Activated CD4-positive, alpha-beta T cell treated with anti-CD3 and anti-CD28 coated beads, Interleukin-2, amount 10 ng/mL, durations not matched to agents 24 days and 14 days (primary cell): ENCODE measurements at regions not wholly inside any gene's neighbourhood (a gene's known extent, or its start where the extent isn't known, plus 50 kb on each side); places are given as distances from the start of the nearest gene placed in this dataset.

Experiments
- DNase-seq: peaks from one replicate; pipeline ENCODE4 v3.0.0; 2022
- H3K27ac Mint-ChIP-seq: one replicate; pipeline ENCODE4 v1.8.0; 2022; ENCODE audit warnings: mild to moderate bottlenecking, mixed read lengths
- H3K27me3 Mint-ChIP-seq: one replicate; pipeline ENCODE4 v1.8.0; 2022; ENCODE audit warnings: mixed read lengths
- H3K36me3 Mint-ChIP-seq: one replicate; pipeline ENCODE4 v1.8.0; 2022; ENCODE audit warnings: low read depth, mild to moderate bottlenecking, mixed read lengths
- H3K4me1 Mint-ChIP-seq: one replicate; pipeline ENCODE4 v1.8.0; 2021; ENCODE audit warnings: mixed read lengths
- H3K4me3 Mint-ChIP-seq: one replicate; pipeline ENCODE4 v1.8.0; 2022; ENCODE audit warnings: mild to moderate bottlenecking, moderate library complexity, mixed read lengths
- H3K9me3 Mint-ChIP-seq: one replicate; pipeline ENCODE4 v1.8.0; 2021; ENCODE audit warnings: mixed read lengths
- intact Hi-C: fragments of 100-400 bp; cut with micrococcal nuclease; formaldehyde crosslinking; loops from one replicate; pipeline ENCODE4 v1.15.1; 2023

DNA sequence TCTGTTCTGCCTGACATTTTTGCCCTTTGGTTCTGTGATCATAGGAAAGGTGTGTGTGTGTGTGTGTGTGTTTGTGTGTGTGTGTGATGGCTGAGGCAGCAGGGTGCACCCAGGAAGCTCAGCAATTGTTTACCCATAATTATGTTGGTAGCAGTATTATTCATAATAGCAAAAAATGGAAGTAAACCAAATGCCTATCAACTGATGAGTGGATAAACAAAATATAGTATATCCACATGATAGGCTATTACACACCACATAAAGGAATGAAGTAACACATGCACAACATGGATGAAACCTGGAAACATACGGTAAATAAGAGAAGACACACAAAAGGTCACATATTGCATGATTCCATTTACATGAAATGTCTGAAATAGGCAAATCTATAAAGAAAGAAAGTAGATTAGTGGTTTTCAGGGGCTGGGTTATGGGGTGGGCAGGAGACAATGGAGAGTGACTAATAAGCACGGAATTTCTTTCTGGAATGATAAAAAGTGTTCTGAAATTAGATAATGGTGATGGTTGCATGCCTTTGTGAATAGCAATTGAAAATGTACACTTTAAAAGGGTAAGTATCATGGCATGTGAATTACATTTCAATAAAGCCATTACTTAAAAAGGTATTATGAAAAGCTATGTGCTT is 167.2 kb downstream of the POLR2M start:
- Mint-ChIP-seq H3K36me3 (peaks cover 2% of the 10 kb centered on the region), H3K27ac (no peak overlapping the region), H3K4me1 (peaks cover 5% of the 10 kb centered on the region), H3K27me3 (peaks cover 58% of the 10 kb centered on the region), H3K4me3 (no peak overlapping the region), H3K9me3 (peaks cover 10% of the 10 kb centered on the region)
- DNase-seq = no peak
- intact Hi-C loops = no loop called here

GRCh38 chr15:57875347-57875746 is 168.8 kb downstream of the POLR2M start:
- peaks cover 50% of the 10 kb centered on the region for H3K27me3 Mint-ChIP-seq
- intact Hi-C loops = no loop called here
- H3K27ac Mint-ChIP-seq = no peak overlapping the region
- no peak for DNase-seq
- peaks cover 3% of the 10 kb centered on the region for H3K4me1 Mint-ChIP-seq
- no peak overlapping the region for H3K4me3 Mint-ChIP-seq
- H3K9me3 Mint-ChIP-seq = peaks cover 10% of the 10 kb centered on the region
- H3K36me3 Mint-ChIP-seq = peaks cover 2% of the 10 kb centered on the region

DNA sequence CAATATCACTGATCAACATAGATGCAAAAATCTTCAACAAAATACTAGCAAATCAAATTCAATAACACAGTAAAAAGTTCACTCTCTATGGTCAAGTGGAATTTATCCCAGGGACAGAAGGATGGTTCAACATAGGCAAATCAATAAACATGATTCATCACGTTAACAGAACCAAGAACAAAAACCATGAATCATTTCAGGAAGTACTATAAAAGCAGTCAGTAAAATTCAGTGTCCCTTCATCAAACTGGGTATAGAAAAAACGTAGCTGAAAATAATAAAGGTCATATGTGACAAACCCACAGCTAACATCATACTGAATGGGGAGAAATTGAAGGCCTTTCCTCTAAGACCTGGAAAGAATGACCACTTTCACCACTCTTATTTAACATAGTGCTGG is 172.1 kb downstream of the POLR2M start:
- DNase-seq = no peak
- Mint-ChIP-seq H3K27ac (no peak overlapping the region), H3K9me3 (peaks cover 10% of the 10 kb centered on the region), H3K27me3 (peaks cover 24% of the 10 kb centered on the region), H3K4me1 (peaks cover 3% of the 10 kb centered on the region), H3K36me3 (peaks cover 2% of the 10 kb centered on the region), H3K4me3 (no peak overlapping the region)
- intact Hi-C loops = no loop called here

DNA sequence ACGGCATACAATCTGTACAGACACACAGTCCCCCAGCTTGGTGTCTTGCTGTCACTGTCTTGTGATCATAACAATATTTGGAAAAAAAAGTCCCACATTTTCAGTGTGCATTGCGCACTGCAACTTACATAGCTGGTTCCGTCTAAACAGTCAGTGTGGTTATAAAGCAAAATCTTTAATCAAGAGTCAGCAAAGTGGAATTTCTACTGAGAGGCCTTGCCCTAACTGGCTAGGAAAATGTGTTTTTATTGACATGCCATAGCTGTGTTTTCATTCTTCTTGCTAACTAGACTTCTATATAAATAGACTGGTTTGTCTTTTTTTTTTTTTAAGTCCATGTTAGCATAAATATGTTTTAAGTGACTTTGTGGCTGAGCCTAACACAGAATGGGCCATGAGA is 174.8 kb downstream of the POLR2M start:
- Mint-ChIP-seq H3K4me1 (peaks cover 3% of the 10 kb centered on the region), H3K27ac (no peak overlapping the region), H3K36me3 (no peaks in the 10 kb centered on the region), H3K27me3 (peaks cover 29% of the 10 kb centered on the region), H3K9me3 (no peaks in the 10 kb centered on the region), H3K4me3 (no peak overlapping the region)
- no peak for DNase-seq
- intact Hi-C loops = no loop called here

DNA sequence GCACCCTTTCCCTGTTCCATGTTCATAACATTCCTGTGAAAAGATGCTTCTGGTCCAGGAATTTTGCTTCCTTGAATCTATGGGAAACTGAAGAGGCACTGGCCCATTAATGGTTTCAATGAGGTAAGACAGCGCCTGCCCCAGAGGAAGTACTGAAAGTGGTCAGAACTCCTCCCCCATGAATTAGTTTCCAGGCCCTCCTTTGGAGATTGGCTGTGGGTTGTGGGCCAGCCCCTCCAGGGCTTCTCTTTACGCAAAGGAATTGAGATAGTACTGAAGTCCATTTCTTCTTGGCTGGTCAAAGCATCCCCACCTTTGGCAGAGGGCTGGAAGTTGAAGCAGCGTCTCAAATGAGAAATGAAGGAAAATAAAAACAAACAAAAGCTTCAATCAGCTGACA is 175.5 kb downstream of the POLR2M start:
- no peak overlapping the region for H3K27ac Mint-ChIP-seq
- peaks cover 27% of the 10 kb centered on the region for H3K27me3 Mint-ChIP-seq
- intact Hi-C loops = no loop called here
- H3K36me3 Mint-ChIP-seq = no peaks in the 10 kb centered on the region
- H3K4me1 Mint-ChIP-seq = peaks cover 3% of the 10 kb centered on the region
- DNase-seq = no peak
- no peak overlapping the region for H3K4me3 Mint-ChIP-seq
- no peaks in the 10 kb centered on the region for H3K9me3 Mint-ChIP-seq

DNA sequence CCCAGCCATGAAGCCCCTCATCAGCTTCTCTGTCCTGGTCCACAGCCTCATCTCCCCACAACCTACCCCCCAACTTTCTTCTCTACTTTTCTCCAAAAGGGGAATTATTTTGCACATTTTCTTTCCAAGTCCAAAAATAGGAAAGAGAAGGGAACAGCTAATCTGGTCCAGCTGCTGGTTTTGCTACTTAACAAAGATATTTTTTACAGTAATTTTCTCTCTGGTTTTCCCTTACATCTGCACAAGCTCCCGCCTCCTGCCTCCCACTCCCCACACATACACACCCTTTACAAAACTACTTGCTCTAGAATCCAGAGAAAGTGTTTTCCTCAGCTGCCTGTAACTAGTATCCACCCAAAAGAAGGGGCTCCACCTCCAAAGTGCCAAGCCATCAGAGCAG is 177.2 kb downstream of the POLR2M start:
- Mint-ChIP-seq H3K4me1 (peaks cover under 1% of the 10 kb centered on the region), H3K9me3 (no peaks in the 10 kb centered on the region), H3K27me3 (peaks cover 17% of the 10 kb centered on the region), H3K36me3 (no peaks in the 10 kb centered on the region), H3K27ac (no peak overlapping the region), H3K4me3 (no peak overlapping the region)
- DNase-seq = no peak
- intact Hi-C loops = no loop called here

GRCh38 chr15:57884936-57885335 is 178.4 kb downstream of the POLR2M start:
- Mint-ChIP-seq H3K4me3 (no peak overlapping the region), H3K36me3 (no peaks in the 10 kb centered on the region), H3K27me3 (peaks cover 15% of the 10 kb centered on the region), H3K9me3 (no peaks in the 10 kb centered on the region), H3K4me1 (no peaks in the 10 kb centered on the region), H3K27ac (no peak overlapping the region)
- intact Hi-C loops = no loop called here
- no peak for DNase-seq

GRCh38 chr15:57885435-57885834 is 178.9 kb downstream of the POLR2M start:
- Mint-ChIP-seq H3K36me3 (no peaks in the 10 kb centered on the region), H3K4me1 (no peaks in the 10 kb centered on the region), H3K4me3 (no peak overlapping the region), H3K9me3 (no peaks in the 10 kb centered on the region), H3K27me3 (peaks cover 16% of the 10 kb centered on the region), H3K27ac (no peak overlapping the region)
- no peak for DNase-seq
- intact Hi-C loops = no loop called here

GRCh38 chr15:57887825-57888224 is 177.7 kb downstream of the ALDH1A2 start:
- Mint-ChIP-seq H3K4me1 (no peaks in the 10 kb centered on the region), H3K9me3 (no peaks in the 10 kb centered on the region), H3K27me3 (peaks cover 14% of the 10 kb centered on the region), H3K27ac (no peak overlapping the region), H3K4me3 (no peak overlapping the region), H3K36me3 (no peaks in the 10 kb centered on the region)
- intact Hi-C loops = no loop called here
- DNase-seq = no peak

GRCh38 chr15:57890351-57890750 is 175.2 kb downstream of the ALDH1A2 start:
- intact Hi-C loops = no loop called here
- peaks cover 11% of the 10 kb centered on the region for H3K27me3 Mint-ChIP-seq
- H3K36me3 Mint-ChIP-seq = no peaks in the 10 kb centered on the region
- no peaks in the 10 kb centered on the region for H3K9me3 Mint-ChIP-seq
- H3K4me3 Mint-ChIP-seq = no peak overlapping the region
- DNase-seq = no peak
- H3K4me1 Mint-ChIP-seq = no peaks in the 10 kb centered on the region
- H3K27ac Mint-ChIP-seq = no peak overlapping the region

GRCh38 chr15:57890878-57891277 is 174.6 kb downstream of the ALDH1A2 start:
- no peaks in the 10 kb centered on the region for H3K4me1 Mint-ChIP-seq
- H3K27ac Mint-ChIP-seq = no peak overlapping the region

DNA sequence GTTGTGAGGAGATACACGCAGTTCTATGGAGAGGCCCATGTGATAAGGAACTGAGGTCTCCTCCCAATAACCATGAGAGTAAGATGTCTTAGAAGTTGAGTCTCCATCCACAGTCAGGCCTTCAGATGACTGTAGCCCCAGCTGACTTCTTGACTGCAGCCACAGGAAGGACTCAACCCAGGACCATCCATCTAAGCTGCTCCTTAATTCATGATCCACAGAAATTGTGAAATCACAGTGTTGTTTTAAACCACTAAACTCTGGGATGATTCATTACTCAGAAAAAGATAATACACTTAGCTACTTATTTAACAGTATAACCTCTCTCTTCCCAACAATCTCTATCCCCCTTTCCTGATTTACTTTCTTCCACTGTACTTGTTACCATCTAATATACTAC is 173.3 kb downstream of the ALDH1A2 start:
- Mint-ChIP-seq H3K4me3 (no peak overlapping the region), H3K9me3 (no peaks in the 10 kb centered on the region), H3K36me3 (no peaks in the 10 kb centered on the region), H3K27me3 (peaks cover 12% of the 10 kb centered on the region), H3K27ac (no peak overlapping the region), H3K4me1 (no peaks in the 10 kb centered on the region)
- DNase-seq = no peak
- intact Hi-C loops = no loop called here

More at GRCh38 chr15:57890878-57891277, 174.6 kb downstream of the ALDH1A2 start:
- DNase-seq = no peak
- H3K4me3 Mint-ChIP-seq = no peak overlapping the region
- H3K36me3 Mint-ChIP-seq = no peaks in the 10 kb centered on the region
- H3K27me3 Mint-ChIP-seq = peaks cover 9% of the 10 kb centered on the region
- intact Hi-C loops = no loop called here
- no peaks in the 10 kb centered on the region for H3K9me3 Mint-ChIP-seq

DNA sequence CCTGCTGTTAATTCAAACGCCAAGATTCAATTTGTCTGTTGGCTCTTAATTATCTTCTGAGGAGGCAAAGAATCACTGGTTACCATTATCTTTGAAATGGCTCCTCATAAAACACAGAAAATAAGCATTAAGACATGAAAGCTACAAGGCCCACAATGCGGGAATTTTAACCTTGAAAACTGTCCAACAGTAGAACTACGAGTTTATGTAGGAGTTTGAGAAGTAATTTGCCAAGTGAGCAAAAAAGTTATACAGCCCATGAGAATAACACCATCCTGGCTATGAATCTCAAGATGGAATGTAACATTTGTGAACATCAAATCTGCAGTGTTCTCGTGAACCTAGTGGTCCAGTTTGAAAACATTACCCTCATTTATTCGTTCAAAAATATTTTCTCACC is 172.5 kb downstream of the ALDH1A2 start:
- Mint-ChIP-seq H3K9me3 (no peaks in the 10 kb centered on the region), H3K27me3 (peaks cover 10% of the 10 kb centered on the region), H3K27ac (no peak overlapping the region), H3K36me3 (no peaks in the 10 kb centered on the region), H3K4me1 (no peaks in the 10 kb centered on the region), H3K4me3 (no peak overlapping the region)
- no peak for DNase-seq
- intact Hi-C loops = no loop called here

GRCh38 chr15:57895291-57895690 is 170.2 kb downstream of the ALDH1A2 start:
- Mint-ChIP-seq H3K9me3 (no peaks in the 10 kb centered on the region), H3K27me3 (peaks cover 10% of the 10 kb centered on the region), H3K36me3 (no peaks in the 10 kb centered on the region), H3K27ac (no peak overlapping the region), H3K4me1 (no peaks in the 10 kb centered on the region), H3K4me3 (no peak overlapping the region)
- DNase-seq = no peak
- intact Hi-C loops = no loop called here

- intact Hi-C loops = no loop called here
- Mint-ChIP-seq H3K36me3 (no peaks in the 10 kb centered on the region), H3K27me3 (peaks cover 8% of the 10 kb centered on the region), H3K27ac (no peak overlapping the region), H3K4me3 (no peak overlapping the region), H3K4me1 (no peaks in the 10 kb centered on the region), H3K9me3 (no peaks in the 10 kb centered on the region)
- no peak for DNase-seq
Measured at GRCh38 chr15:57896114-57896513, 169.4 kb downstream of the ALDH1A2 start.
